ENCODE measurements at regions not wholly inside any gene's neighbourhood (a gene's known extent, or its start where the extent isn't known, plus 50 kb on each side); places are given as distances from the start of the nearest gene placed in this dataset.

- CTCF ChIA-PET, result no interaction called here
- POLR2A ChIA-PET, result no interaction called here
- Mint-ChIP-seq H3K9me3 (no peaks in the 10 kb centered on the region), H3K27me3 (no peaks in the 10 kb centered on the region), H3K27ac (no peak overlapping the region), H3K4me3 (no peak overlapping the region), H3K36me3 (ENCODE audit: low read depth) (no peaks in the 10 kb centered on the region), H3K4me1 (no peaks in the 10 kb centered on the region)
- DNase-seq, result no peak
Measured at GRCh38 chr10:2978574-2979273, 88.6 kb upstream of the PFKP start.

- H3K36me3 Mint-ChIP-seq (ENCODE audit: low read depth), result no peaks in the 10 kb centered on the region
- POLR2A ChIA-PET, result no interaction called here
- no peaks in the 10 kb centered on the region for H3K4me1 Mint-ChIP-seq
- CTCF ChIA-PET, result no interaction called here
- no peak overlapping the region for H3K4me3 Mint-ChIP-seq
- H3K27ac Mint-ChIP-seq, result no peak overlapping the region
- no peaks in the 10 kb centered on the region for H3K27me3 Mint-ChIP-seq
- peak; percentile 9 for DNase-seq
- H3K9me3 Mint-ChIP-seq, result no peaks in the 10 kb centered on the region
Measured at GRCh38 chr10:2978111-2978510, 89.2 kb upstream of the PFKP start.

- no peaks in the 10 kb centered on the region for H3K27me3 Mint-ChIP-seq
- no peak for DNase-seq
- H3K27ac Mint-ChIP-seq, result no peak overlapping the region
- H3K9me3 Mint-ChIP-seq, result no peaks in the 10 kb centered on the region
- no peaks in the 10 kb centered on the region for H3K36me3 Mint-ChIP-seq (ENCODE audit: low read depth)
- ChIA-PET CTCF (no interaction called here), POLR2A (no interaction called here)
- H3K4me1 Mint-ChIP-seq, result no peaks in the 10 kb centered on the region
- no peak overlapping the region for H3K4me3 Mint-ChIP-seq
Measured at GRCh38 chr10:2974503-2975207, 92.7 kb upstream of the PFKP start.

- ChIA-PET POLR2A (no interaction called here), CTCF (no interaction called here)
- Mint-ChIP-seq H3K9me3 (no peaks in the 10 kb centered on the region), H3K4me3 (no peak overlapping the region), H3K27me3 (no peaks in the 10 kb centered on the region), H3K4me1 (no peaks in the 10 kb centered on the region), H3K27ac (no peak overlapping the region), H3K36me3 (ENCODE audit: low read depth) (no peaks in the 10 kb centered on the region)
- no peak for DNase-seq
Measured at GRCh38 chr10:2974083-2974482, 93.3 kb upstream of the PFKP start.

GRCh38 chr10:2972810-2973209, 94.5 kb upstream of the PFKP start:
- no peak for DNase-seq
- no peaks in the 10 kb centered on the region for H3K4me1 Mint-ChIP-seq
- H3K27me3 Mint-ChIP-seq, result no peaks in the 10 kb centered on the region
- H3K9me3 Mint-ChIP-seq, result no peaks in the 10 kb centered on the region
- no peak overlapping the region for H3K4me3 Mint-ChIP-seq
- H3K27ac Mint-ChIP-seq, result no peak overlapping the region
- CTCF ChIA-PET, result no interaction called here
- POLR2A ChIA-PET, result no interaction called here
- H3K36me3 Mint-ChIP-seq (ENCODE audit: low read depth), result no peaks in the 10 kb centered on the region

- no peak for DNase-seq
- H3K4me1 Mint-ChIP-seq, result no peaks in the 10 kb centered on the region
- H3K27ac Mint-ChIP-seq, result no peak overlapping the region
- POLR2A ChIA-PET, result no interaction called here
- H3K27me3 Mint-ChIP-seq, result no peaks in the 10 kb centered on the region
- H3K4me3 Mint-ChIP-seq, result no peak overlapping the region
- no peaks in the 10 kb centered on the region for H3K9me3 Mint-ChIP-seq
- H3K36me3 Mint-ChIP-seq (ENCODE audit: low read depth), result no peaks in the 10 kb centered on the region
- CTCF ChIA-PET, result no interaction called here
Measured at GRCh38 chr10:2972216-2972615, 95.1 kb upstream of the PFKP start.

GRCh38 chr10:2970190-2970823, 97.0 kb upstream of the PFKP start:
- Mint-ChIP-seq H3K4me1 (no peaks in the 10 kb centered on the region), H3K9me3 (no peaks in the 10 kb centered on the region), H3K27ac (no peak overlapping the region), H3K4me3 (no peak overlapping the region), H3K36me3 (ENCODE audit: low read depth) (no peaks in the 10 kb centered on the region), H3K27me3 (no peaks in the 10 kb centered on the region)
- no peak for DNase-seq
- CTCF ChIA-PET, result no interaction called here
- POLR2A ChIA-PET, result no interaction called here

- no peaks in the 10 kb centered on the region for H3K4me1 Mint-ChIP-seq
- H3K27me3 Mint-ChIP-seq, result no peaks in the 10 kb centered on the region
- no peak overlapping the region for H3K27ac Mint-ChIP-seq
- ChIA-PET CTCF (interaction anchor here (1.1 kb wide), 1 partner anchor 76 kb away, joined by 3 read pairs; no protein-coding TSS in a partner anchor), POLR2A (no interaction called here)
- no peaks in the 10 kb centered on the region for H3K9me3 Mint-ChIP-seq
- DNase-seq, result no peak
- no peaks in the 10 kb centered on the region for H3K36me3 Mint-ChIP-seq (ENCODE audit: low read depth)
- no peak overlapping the region for H3K4me3 Mint-ChIP-seq
Measured at GRCh38 chr10:2968401-2969058, 98.8 kb upstream of the PFKP start.

- ChIA-PET POLR2A (no interaction called here), CTCF (no interaction called here)
- Mint-ChIP-seq H3K27ac (no peak overlapping the region), H3K27me3 (no peaks in the 10 kb centered on the region), H3K9me3 (no peaks in the 10 kb centered on the region), H3K36me3 (ENCODE audit: low read depth) (no peaks in the 10 kb centered on the region), H3K4me3 (no peak overlapping the region), H3K4me1 (no peaks in the 10 kb centered on the region)
- DNase-seq, result no peak
Measured at GRCh38 chr10:2966134-2966533, 101.2 kb upstream of the PFKP start.

GRCh38 chr10:2964632-2965296, 102.6 kb upstream of the PFKP start:
- no peak overlapping the region for H3K4me3 Mint-ChIP-seq
- no peak overlapping the region for H3K27ac Mint-ChIP-seq
- H3K4me1 Mint-ChIP-seq, result no peaks in the 10 kb centered on the region
- POLR2A ChIA-PET, result no interaction called here
- H3K36me3 Mint-ChIP-seq (ENCODE audit: low read depth), result no peaks in the 10 kb centered on the region
- peaks cover 2% of the 10 kb centered on the region for H3K27me3 Mint-ChIP-seq
- DNase-seq, result no peak
- peaks cover 3% of the 10 kb centered on the region for H3K9me3 Mint-ChIP-seq
- CTCF ChIA-PET, result no interaction called here

- no peak overlapping the region for H3K27ac Mint-ChIP-seq
- CTCF ChIA-PET, result no interaction called here
Measured at GRCh38 chr10:2963889-2964631, 103.3 kb upstream of the PFKP start.

GRCh38 chr10:2962194-2962593, 105.2 kb upstream of the PFKP start:
- H3K36me3 Mint-ChIP-seq (ENCODE audit: low read depth), result no peaks in the 10 kb centered on the region
- H3K9me3 Mint-ChIP-seq, result peaks cover 5% of the 10 kb centered on the region
- no peak overlapping the region for H3K4me3 Mint-ChIP-seq
- DNase-seq, result no peak
- H3K27me3 Mint-ChIP-seq, result peaks cover 2% of the 10 kb centered on the region
- no peak overlapping the region for H3K27ac Mint-ChIP-seq
- POLR2A ChIA-PET, result no interaction called here
- H3K4me1 Mint-ChIP-seq, result no peaks in the 10 kb centered on the region
- CTCF ChIA-PET, result no interaction called here

More at GRCh38 chr10:2963889-2964631, 103.3 kb upstream of the PFKP start:
- Mint-ChIP-seq H3K36me3 (ENCODE audit: low read depth) (no peaks in the 10 kb centered on the region), H3K4me3 (no peak overlapping the region), H3K4me1 (no peaks in the 10 kb centered on the region), H3K27me3 (peaks cover 2% of the 10 kb centered on the region), H3K9me3 (peaks cover 3% of the 10 kb centered on the region)
- POLR2A ChIA-PET, result no interaction called here
- no peak for DNase-seq

Measured in activated CD4-positive, alpha-beta T cell treated with anti-CD3 and anti-CD28 coated beads, Interleukin-2, amount 10 ng/mL, durations not matched to agents 7 days and 5 days (primary cell).